ENCODE measurements at regions not wholly inside any gene's neighbourhood (a gene's known extent, or its start where the extent isn't known, plus 50 kb on each side); places are given as distances from the start of the nearest gene placed in this dataset.

- TF ChIP-seq CTCF (conservative IDR thresholded peaks at IDR 0.05 in 1 of 2, IDR thresholded peaks at IDR 0.05 in 1 of 2; ENCODE audit: low read depth in 1 of 2, low read length in 2 of 2) (no peak), EZH2 (IDR thresholded peaks at IDR 0.05; ENCODE audit: low read length, missing control alignments) (no peak)
Observed at GRCh38 chr20:52864916-52865605, 107.1 kb upstream of the TSHZ2 start.
